Lung (tissue), 11 donors: ENCODE measurements at regions not wholly inside any gene's neighbourhood (a gene's known extent, or its start where the extent isn't known, plus 50 kb on each side); places are given as distances from the start of the nearest gene placed in this dataset.

Experiments used
- ATAC-seq: fragments of 200-7000 bp; cut with Tn5 transposase; one replicate; pipeline ENCODE4 v1.9.1; 2020; ENCODE audit warnings: moderate number of reproducible peaks; ENCODE audit not compliant: insufficient read depth, low FRiP score
- DNase-seq, 3 donors: peaks; one replicate each; pipeline ENCODE4 v3.0.0-alpha.2; 2013 to 2017
- H3K27ac ChIP-seq, 2 donors: one replicate each; pipeline ENCODE4 v1.5.1; 2013; ENCODE audit warnings: mild to moderate bottlenecking in 2 of 2, moderate library complexity in 2 of 2, control low read depth in 1 of 2, inconsistent platforms in 1 of 2, low read depth in 1 of 2, low read length in 1 of 2
- H3K27me3 ChIP-seq, 3 donors: one replicate each; pipeline ENCODE4 v1.5.1; 2013; ENCODE audit warnings: low read length in 2 of 3; ENCODE audit not compliant: control insufficient read depth in 3 of 3, insufficient read depth in 3 of 3
- H3K36me3 ChIP-seq, 4 donors: one replicate each; pipeline ENCODE4 v1.5.1; 2013; ENCODE audit warnings: low read length in 4 of 4, mild to moderate bottlenecking in 1 of 4, moderate library complexity in 1 of 4; ENCODE audit not compliant: control insufficient read depth in 4 of 4, insufficient read depth in 4 of 4
- H3K4me1 ChIP-seq, 5 donors: one replicate each; pipeline ENCODE4 v1.5.1; 2013; ENCODE audit warnings: low read length in 5 of 5, mild to moderate bottlenecking in 2 of 5, moderate library complexity in 1 of 5; ENCODE audit not compliant: control insufficient read depth in 5 of 5, insufficient read depth in 5 of 5
- H3K4me3 ChIP-seq: one replicate; pipeline ENCODE4 v1.5.1; 2013; ENCODE audit warnings: mild to moderate bottlenecking, control low read depth, moderate library complexity
- H3K9ac ChIP-seq, 2 donors: one replicate each; pipeline ENCODE4 v1.5.1; 2013; ENCODE audit warnings: low read length in 2 of 2, control low read depth in 1 of 2; ENCODE audit not compliant: insufficient read depth in 1 of 2
- H3K9me3 ChIP-seq, 4 donors: one replicate each; pipeline ENCODE4 v1.5.1; 2013; ENCODE audit warnings: low read length in 3 of 4, mild to moderate bottlenecking in 1 of 4, moderate library complexity in 1 of 4; ENCODE audit not compliant: control insufficient read depth in 4 of 4, insufficient read depth in 3 of 4
- CTCF ChIP-seq: IDR thresholded peaks from 2 replicates; pipeline ENCODE4 v1.5.1; 2012; ENCODE audit warnings: mild to moderate bottlenecking; ENCODE audit errors: control extremely low read depth, extremely low read depth
- WGBS, 2 donors: extraction: QIAGEN DNeasy Blood & Tissue Kit; methylation state at CpG; one replicate each; pipeline ENCODE4 v1.1.7; 2013; 5-methylcytosine and 5-hydroxymethylcytosine counted together
- donor health status: control.
- donor health status: control.
- donor health status: Bipolar disorder and iron deficiency.
- donor health status: healthy.
- donor health status: DM: yes; HTN: yes; CAD: no.

GRCh38 chr13:67303661-67304333 is 73.7 kb upstream of the PCDH9 start:
- no peaks in the 10 kb centered on the region for H3K4me1 ChIP-seq
- H3K9ac ChIP-seq, result no peak overlapping the region
- H3K4me3 ChIP-seq, result no peak overlapping the region
- H3K27ac ChIP-seq, result no peak overlapping the region
- no peaks in the 10 kb centered on the region for H3K27me3 ChIP-seq
- no peaks in the 10 kb centered on the region for H3K9me3 ChIP-seq
- TF ChIP-seq CTCF, result no peak
- no peak for ATAC-seq
- H3K36me3 ChIP-seq, result no peaks in the 10 kb centered on the region
- no peak for DNase-seq
- 68 to 69% methylated on average over 6 of the region's 6 CpGs for whole genome bisulfite sequencing, 2 donors

- no peaks in the 10 kb centered on the region for H3K27me3 ChIP-seq
- H3K36me3 ChIP-seq, result no peaks in the 10 kb centered on the region
- H3K9ac ChIP-seq, result no peak overlapping the region
- ATAC-seq (no peak), DNase-seq (no peak)
- H3K27ac ChIP-seq, result no peak overlapping the region
- H3K4me1 ChIP-seq, result no peaks in the 10 kb centered on the region
- 84 to 97% methylated on average over 3 of the region's 3 CpGs for WGBS, 2 donors
- TF ChIP-seq CTCF, result no peak
- H3K9me3 ChIP-seq, result no peaks in the 10 kb centered on the region
- H3K4me3 ChIP-seq, result no peak overlapping the region
These were observed 69.6 kb upstream of the PCDH9 start for GRCh38 chr13:67299751-67300150.

GRCh38 chr13:67299072-67299635 is 69.0 kb upstream of the PCDH9 start:
- no peak for TF ChIP-seq CTCF
- Histone ChIP-seq H3K27me3 (no peaks in the 10 kb centered on the region), H3K4me3 (no peak overlapping the region), H3K9me3 (no peaks in the 10 kb centered on the region), H3K4me1 (no peaks in the 10 kb centered on the region), H3K36me3 (no peaks in the 10 kb centered on the region), H3K27ac (no peak overlapping the region), H3K9ac (no peak overlapping the region)
- DNase-seq (no peak), ATAC-seq (peak; percentile 65)
- 60 to 73% methylated on average over 1 of the region's 1 CpG for WGBS, 2 donors

- no peak for DNase-seq
- H3K9ac ChIP-seq, result no peak overlapping the region
- H3K4me3 ChIP-seq, result no peak overlapping the region
- H3K36me3 ChIP-seq, result no peaks in the 10 kb centered on the region
- H3K4me1 ChIP-seq, result no peaks in the 10 kb centered on the region
- no peaks in the 10 kb centered on the region for H3K9me3 ChIP-seq
- TF ChIP-seq CTCF, result no peak
- no peak for ATAC-seq
- no peaks in the 10 kb centered on the region for H3K27me3 ChIP-seq
- no peak overlapping the region for H3K27ac ChIP-seq
These were observed 68.2 kb upstream of the PCDH9 start for GRCh38 chr13:67298297-67298696.
